ENCODE measurements at regions not wholly inside any gene's neighbourhood (a gene's known extent, or its start where the extent isn't known, plus 50 kb on each side); places are given as distances from the start of the nearest gene placed in this dataset.
"Not testable (repeated sequence)": the region's sequence is repeated elsewhere in the genome, so short reads cannot be mapped to it uniquely, and the experiment has no call there.

- TF ChIP-seq, protein P1, sequence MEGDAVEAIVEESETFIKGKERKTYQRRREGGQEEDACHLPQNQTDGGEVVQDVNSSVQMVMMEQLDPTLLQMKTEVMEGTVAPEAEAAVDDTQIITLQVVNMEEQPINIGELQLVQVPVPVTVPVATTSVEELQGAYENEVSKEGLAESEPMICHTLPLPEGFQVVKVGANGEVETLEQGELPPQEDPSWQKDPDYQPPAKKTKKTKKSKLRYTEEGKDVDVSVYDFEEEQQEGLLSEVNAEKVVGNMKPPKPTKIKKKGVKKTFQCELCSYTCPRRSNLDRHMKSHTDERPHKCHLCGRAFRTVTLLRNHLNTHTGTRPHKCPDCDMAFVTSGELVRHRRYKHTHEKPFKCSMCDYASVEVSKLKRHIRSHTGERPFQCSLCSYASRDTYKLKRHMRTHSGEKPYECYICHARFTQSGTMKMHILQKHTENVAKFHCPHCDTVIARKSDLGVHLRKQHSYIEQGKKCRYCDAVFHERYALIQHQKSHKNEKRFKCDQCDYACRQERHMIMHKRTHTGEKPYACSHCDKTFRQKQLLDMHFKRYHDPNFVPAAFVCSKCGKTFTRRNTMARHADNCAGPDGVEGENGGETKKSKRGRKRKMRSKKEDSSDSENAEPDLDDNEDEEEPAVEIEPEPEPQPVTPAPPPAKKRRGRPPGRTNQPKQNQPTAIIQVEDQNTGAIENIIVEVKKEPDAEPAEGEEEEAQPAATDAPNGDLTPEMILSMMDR (IDR thresholded peaks at IDR 0.05; ENCODE audit: low read depth, low read length, missing input control), result no peak
- TF ChIP-seq TAF1 (conservative IDR thresholded peaks at IDR 0.05) (no peak), JUND (IDR thresholded peaks at IDR 0.05) (no peak)
These were observed 286.9 kb downstream of the PLK2 start (continued) for GRCh38 chr5:58172946-58173345.

- Histone ChIP-seq H3K36me3 (ENCODE audit: control insufficient read depth in 4 of 4, insufficient read depth in 3 of 4, low read depth in 1 of 4, low read length in 3 of 4) (no peaks in the 10 kb centered on the region), H3K4me1 (ENCODE audit: control insufficient read depth in 4 of 4, insufficient read depth in 4 of 4, low read length in 3 of 4) (no peaks in the 10 kb centered on the region), H3K9me3 (ENCODE audit: control insufficient read depth in 4 of 4, low read length in 3 of 4) (peaks cover 0 to 2% (median 0%) of the 10 kb centered on the region in 4 donors), H3K4me3 (ENCODE audit: low read depth in 1 of 3, low read length in 3 of 3) (no peak overlapping the region), H3K27ac (ENCODE audit: low read depth in 1 of 2, low read length in 2 of 2) (no peak overlapping the region), H3K9ac (ENCODE audit: low read depth in 1 of 2, low read length in 2 of 2) (no peak overlapping the region), H3K27me3 (ENCODE audit: control insufficient read depth in 4 of 4, insufficient read depth in 4 of 4, low read length in 3 of 4) (no peaks in the 10 kb centered on the region)
- 66% methylated on average over 3 of the region's 3 CpGs for WGBS
- TF ChIP-seq SP1 (IDR thresholded peaks at IDR 0.05) (no peak), JUND (IDR thresholded peaks at IDR 0.05) (no peak), HNF4A (conservative IDR thresholded peaks at IDR 0.05) (no peak)
- no peak for DNase-seq (ENCODE audit: low spot score)
These were observed 294.7 kb downstream of the PLK2 start for GRCh38 chr5:58165152-58165551.

DNA sequence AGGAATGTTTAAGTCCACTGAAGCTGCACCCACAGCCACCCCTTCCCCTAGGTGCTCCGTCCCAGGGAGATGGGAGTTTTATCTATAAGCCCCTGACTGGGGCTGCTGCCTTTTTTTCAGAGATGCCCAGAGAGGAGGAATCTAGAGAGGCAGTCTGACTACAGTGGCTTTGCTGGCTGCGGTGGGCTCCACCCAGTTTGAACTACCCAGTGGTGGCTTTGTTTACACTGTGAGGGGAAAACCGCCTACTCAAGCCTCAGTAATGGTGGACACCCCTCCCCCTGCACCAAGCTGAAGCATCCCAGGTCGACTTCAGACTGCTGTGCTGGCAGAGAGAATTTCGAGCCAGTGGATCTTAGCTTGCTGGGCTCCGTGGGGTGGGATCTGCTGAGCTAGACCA is 298.0 kb downstream of the PLK2 start:
- H3K9me3 ChIP-seq (ENCODE audit: control insufficient read depth in 4 of 4, low read length in 3 of 4); H3K4me3 ChIP-seq (ENCODE audit: low read depth in 1 of 3, low read length in 3 of 3); H3K9ac ChIP-seq (ENCODE audit: low read depth in 1 of 2, low read length in 2 of 2); DNase-seq (ENCODE audit: low spot score); H3K27ac ChIP-seq (ENCODE audit: low read depth in 1 of 2, low read length in 2 of 2); H3K36me3 ChIP-seq (ENCODE audit: control insufficient read depth in 4 of 4, insufficient read depth in 3 of 4, low read depth in 1 of 4, low read length in 3 of 4); H3K4me1 ChIP-seq (ENCODE audit: control insufficient read depth in 4 of 4, insufficient read depth in 4 of 4, low read length in 3 of 4); H3K27me3 ChIP-seq (ENCODE audit: control insufficient read depth in 4 of 4, insufficient read depth in 4 of 4, low read length in 3 of 4): not testable (repeated sequence)
- WGBS, result 69% methylated on average over 6 of the region's 6 CpGs

DNA sequence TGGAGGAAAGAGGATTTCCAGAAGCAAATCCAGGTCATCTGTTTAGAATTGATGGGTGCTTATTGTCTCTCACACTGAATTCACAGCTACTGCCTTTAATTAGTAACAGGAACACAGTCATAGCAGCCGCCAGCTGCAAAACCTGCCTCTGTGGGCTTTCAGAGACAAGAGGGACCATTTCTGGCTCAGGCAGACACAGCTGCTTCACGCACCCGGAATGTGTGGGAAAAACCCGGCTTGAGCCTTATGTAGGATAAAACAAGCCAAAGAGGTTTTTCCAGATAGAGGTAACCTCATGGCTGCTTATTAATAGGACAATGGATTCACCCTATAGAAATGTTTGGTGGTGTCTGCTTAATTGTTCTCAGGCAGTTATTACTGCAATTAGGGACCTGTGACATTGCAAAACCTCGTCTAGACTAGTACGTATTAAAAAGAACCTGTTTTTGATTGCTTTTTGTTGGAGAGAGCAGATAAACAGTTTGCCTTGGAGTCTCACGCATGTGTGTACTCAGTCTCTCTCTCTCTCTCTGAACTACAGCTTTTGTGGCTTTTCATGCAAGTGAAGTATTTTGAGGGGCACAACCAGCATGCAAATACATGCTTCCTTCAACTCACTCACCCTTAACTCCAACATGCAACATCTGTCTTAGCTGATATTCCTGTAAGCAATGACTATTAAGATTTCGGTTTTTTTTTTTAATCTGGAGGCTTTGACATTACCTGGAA is 302.7 kb downstream of the PLK2 start:
- H3K9me3 ChIP-seq (ENCODE audit: control insufficient read depth in 4 of 4, low read length in 3 of 4), result peaks cover 0 to 2% (median 0%) of the 10 kb centered on the region in 4 donors
- H3K9ac ChIP-seq (ENCODE audit: low read depth in 1 of 2, low read length in 2 of 2), result no peak overlapping the region
- peaks cover 0 to 3% (median 0%) of the 10 kb centered on the region in 4 donors for H3K27me3 ChIP-seq (ENCODE audit: control insufficient read depth in 4 of 4, insufficient read depth in 4 of 4, low read length in 3 of 4)
- no peaks in the 10 kb centered on the region for H3K36me3 ChIP-seq (ENCODE audit: control insufficient read depth in 4 of 4, insufficient read depth in 3 of 4, low read depth in 1 of 4, low read length in 3 of 4)
- no peak for DNase-seq (ENCODE audit: low spot score)
- no peak overlapping the region for H3K4me3 ChIP-seq (ENCODE audit: low read depth in 1 of 3, low read length in 3 of 3)
- whole genome bisulfite sequencing, result 52% methylated on average over 8 of the region's 8 CpGs
- no peak overlapping the region for H3K27ac ChIP-seq (ENCODE audit: low read depth in 1 of 2, low read length in 2 of 2)
- H3K4me1 ChIP-seq (ENCODE audit: control insufficient read depth in 4 of 4, insufficient read depth in 4 of 4, low read length in 3 of 4), result no peaks in the 10 kb centered on the region
- TF ChIP-seq EGR1 (IDR thresholded peaks at IDR 0.05; ENCODE audit: low read depth in 2 of 2) (no peak), SP1 (IDR thresholded peaks at IDR 0.05) (no peak)

GRCh38 chr5:58156361-58156760 is 303.5 kb downstream of the PLK2 start:
- no peak overlapping the region for H3K9ac ChIP-seq (ENCODE audit: low read depth in 1 of 2, low read length in 2 of 2)
- peaks cover 0 to 3% (median 0%) of the 10 kb centered on the region in 4 donors for H3K27me3 ChIP-seq (ENCODE audit: control insufficient read depth in 4 of 4, insufficient read depth in 4 of 4, low read length in 3 of 4)
- H3K36me3 ChIP-seq (ENCODE audit: control insufficient read depth in 4 of 4, insufficient read depth in 3 of 4, low read depth in 1 of 4, low read length in 3 of 4), result no peaks in the 10 kb centered on the region
- DNase-seq (ENCODE audit: low spot score), result no peak
- 80% methylated on average over 6 of the region's 6 CpGs for WGBS
- no peaks in the 10 kb centered on the region for H3K4me1 ChIP-seq (ENCODE audit: control insufficient read depth in 4 of 4, insufficient read depth in 4 of 4, low read length in 3 of 4)
- no peak overlapping the region for H3K27ac ChIP-seq (ENCODE audit: low read depth in 1 of 2, low read length in 2 of 2)
- H3K9me3 ChIP-seq (ENCODE audit: control insufficient read depth in 4 of 4, low read length in 3 of 4), result peaks cover 0 to 2% (median 0%) of the 10 kb centered on the region in 4 donors
- H3K4me3 ChIP-seq (ENCODE audit: low read depth in 1 of 3, low read length in 3 of 3), result no peak overlapping the region
- TF ChIP-seq HNF4A (conservative IDR thresholded peaks at IDR 0.05) (no peak), ZBTB33 (IDR thresholded peaks at IDR 0.05) (no peak), FOXA2 (IDR thresholded peaks at IDR 0.05) (no peak), RXRA (IDR thresholded peaks at IDR 0.05) (no peak), SP1 (IDR thresholded peaks at IDR 0.05) (no peak), TAF1 (conservative IDR thresholded peaks at IDR 0.05) (no peak), YY1 (IDR thresholded peaks at IDR 0.05) (no peak), HNF4G (IDR thresholded peaks at IDR 0.05) (no peak), EGR1 (IDR thresholded peaks at IDR 0.05; ENCODE audit: low read depth in 2 of 2) (no peak), RAD21 (IDR thresholded peaks at IDR 0.05) (no peak), GABPA (IDR thresholded peaks at IDR 0.05 in 1 of 2, conservative IDR thresholded peaks at IDR 0.05 in 1 of 2) (no peak), JUND (IDR thresholded peaks at IDR 0.05) (no peak)
- TF ChIP-seq, protein P2, sequence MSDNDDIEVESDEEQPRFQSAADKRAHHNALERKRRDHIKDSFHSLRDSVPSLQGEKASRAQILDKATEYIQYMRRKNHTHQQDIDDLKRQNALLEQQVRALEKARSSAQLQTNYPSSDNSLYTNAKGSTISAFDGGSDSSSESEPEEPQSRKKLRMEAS (IDR thresholded peaks at IDR 0.05), result no peak
- TF ChIP-seq, protein P3, sequence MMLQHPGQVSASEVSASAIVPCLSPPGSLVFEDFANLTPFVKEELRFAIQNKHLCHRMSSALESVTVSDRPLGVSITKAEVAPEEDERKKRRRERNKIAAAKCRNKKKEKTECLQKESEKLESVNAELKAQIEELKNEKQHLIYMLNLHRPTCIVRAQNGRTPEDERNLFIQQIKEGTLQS (IDR thresholded peaks at IDR 0.05), result no peak

Data from liver (tissue), 8 donors.